ENCODE measurements at regions not wholly inside any gene's neighbourhood (a gene's known extent, or its start where the extent isn't known, plus 50 kb on each side); places are given as distances from the start of the nearest gene placed in this dataset.

DNA sequence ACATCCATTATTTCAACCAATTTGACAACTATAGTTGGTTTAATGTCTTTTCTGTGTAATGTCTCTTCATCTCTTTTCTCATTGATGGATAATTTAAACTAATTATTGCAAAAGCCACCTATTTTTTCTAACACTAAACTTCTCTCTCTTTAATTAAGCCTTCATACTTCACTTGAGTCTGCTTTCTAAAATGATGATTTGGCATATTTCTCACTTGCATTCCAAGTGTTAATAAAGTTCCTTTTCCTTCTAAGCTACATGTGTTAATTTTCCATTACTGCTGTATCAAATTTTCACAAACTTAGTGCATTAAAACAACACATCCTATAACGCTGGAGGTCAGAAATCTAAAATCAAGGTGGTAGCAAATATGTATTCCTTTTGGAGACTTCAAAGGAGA, 1743.8 kb upstream of the PCDH7 start:
- no peaks in the 10 kb centered on the region for H3K4me1 ChIP-seq (ENCODE audit: control insufficient read depth in 1 of 2, insufficient read depth in 2 of 2, low read depth in 1 of 2, low read length in 1 of 2)
- CTCF ChIA-PET: no interaction called here
- 3% methylated on average over 1 of the region's 1 CpG for WGBS (ENCODE audit: low lambda C conversion rate)

DNA sequence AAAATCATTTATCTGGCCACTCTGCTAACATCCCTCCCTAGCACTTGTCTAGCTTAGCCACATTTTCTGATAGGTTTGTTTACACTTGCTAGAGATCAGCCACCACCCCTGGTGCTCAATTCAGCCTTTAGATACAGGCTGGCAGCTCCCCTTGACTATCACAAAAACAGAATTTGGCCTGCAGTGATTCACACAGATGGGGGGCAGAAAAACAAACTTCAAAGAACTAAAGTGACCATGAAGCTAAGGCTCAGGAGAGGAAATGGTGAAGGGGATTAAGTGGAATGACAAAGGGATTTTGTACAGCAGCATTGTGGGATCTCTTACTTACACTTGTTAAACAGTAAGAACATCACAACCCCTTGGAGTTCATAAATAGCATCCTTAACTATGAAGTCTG, 1718.0 kb upstream of the PCDH7 start:
- Histone ChIP-seq H3K9me3 (no peaks in the 10 kb centered on the region), H3F3A (replicated peaks; ENCODE audit: insufficient read depth) (no peaks in the 10 kb centered on the region), H3K36me3 (replicated peaks in 1 of 2; ENCODE audit: control insufficient read depth in 1 of 2, insufficient read depth in 2 of 2, low read length in 1 of 2) (no peaks in the 10 kb centered on the region), H3K27ac (ENCODE audit: low read depth in 2 of 2, low read length in 1 of 2) (no peak overlapping the region), H3K4me2 (no peak overlapping the region), H3K27me3 (ENCODE audit: insufficient read depth) (no peaks in the 10 kb centered on the region), H3K9me2 (no peaks in the 10 kb centered on the region), H3K4me3 (ENCODE audit: low read depth in 2 of 2, low read length in 1 of 2) (no peak overlapping the region), H3K79me2 (ENCODE audit: insufficient read depth) (no peaks in the 10 kb centered on the region), H4K20me1 (ENCODE audit: insufficient read depth) (no peaks in the 10 kb centered on the region), H3K9ac (no peak overlapping the region), H2AFZ (ENCODE audit: low read depth) (no peak overlapping the region), H3K4me1 (ENCODE audit: control insufficient read depth in 1 of 2, insufficient read depth in 2 of 2, low read depth in 1 of 2, low read length in 1 of 2) (no peaks in the 10 kb centered on the region)
- DNase-seq: no peak
- CTCF ChIA-PET: no interaction called here
- POLR2A ChIA-PET: no interaction called here
- TF ChIP-seq ELF1 (IDR thresholded peaks at IDR 0.05) (no peak), EZH2phosphoT487 (IDR thresholded peaks at IDR 0.05; ENCODE audit: borderline replicate concordance, low read depth) (no peak), NRF1 (IDR thresholded peaks at IDR 0.05; ENCODE audit: low read depth, low read length) (no peak)
- TF ChIP-seq, protein P1, sequence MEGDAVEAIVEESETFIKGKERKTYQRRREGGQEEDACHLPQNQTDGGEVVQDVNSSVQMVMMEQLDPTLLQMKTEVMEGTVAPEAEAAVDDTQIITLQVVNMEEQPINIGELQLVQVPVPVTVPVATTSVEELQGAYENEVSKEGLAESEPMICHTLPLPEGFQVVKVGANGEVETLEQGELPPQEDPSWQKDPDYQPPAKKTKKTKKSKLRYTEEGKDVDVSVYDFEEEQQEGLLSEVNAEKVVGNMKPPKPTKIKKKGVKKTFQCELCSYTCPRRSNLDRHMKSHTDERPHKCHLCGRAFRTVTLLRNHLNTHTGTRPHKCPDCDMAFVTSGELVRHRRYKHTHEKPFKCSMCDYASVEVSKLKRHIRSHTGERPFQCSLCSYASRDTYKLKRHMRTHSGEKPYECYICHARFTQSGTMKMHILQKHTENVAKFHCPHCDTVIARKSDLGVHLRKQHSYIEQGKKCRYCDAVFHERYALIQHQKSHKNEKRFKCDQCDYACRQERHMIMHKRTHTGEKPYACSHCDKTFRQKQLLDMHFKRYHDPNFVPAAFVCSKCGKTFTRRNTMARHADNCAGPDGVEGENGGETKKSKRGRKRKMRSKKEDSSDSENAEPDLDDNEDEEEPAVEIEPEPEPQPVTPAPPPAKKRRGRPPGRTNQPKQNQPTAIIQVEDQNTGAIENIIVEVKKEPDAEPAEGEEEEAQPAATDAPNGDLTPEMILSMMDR (IDR thresholded peaks at IDR 0.05): no peak
- TF ChIP-seq, protein P2, sequence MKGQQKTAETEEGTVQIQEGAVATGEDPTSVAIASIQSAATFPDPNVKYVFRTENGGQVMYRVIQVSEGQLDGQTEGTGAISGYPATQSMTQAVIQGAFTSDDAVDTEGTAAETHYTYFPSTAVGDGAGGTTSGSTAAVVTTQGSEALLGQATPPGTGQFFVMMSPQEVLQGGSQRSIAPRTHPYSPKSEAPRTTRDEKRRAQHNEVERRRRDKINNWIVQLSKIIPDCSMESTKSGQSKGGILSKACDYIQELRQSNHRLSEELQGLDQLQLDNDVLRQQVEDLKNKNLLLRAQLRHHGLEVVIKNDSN (IDR thresholded peaks at IDR 0.05; ENCODE audit: borderline replicate concordance, low read depth): no peak

More for the DNA sequence above, 1743.8 kb upstream of the PCDH7 start:
- Histone ChIP-seq H3F3A (replicated peaks; ENCODE audit: insufficient read depth) (no peaks in the 10 kb centered on the region), H3K36me3 (replicated peaks in 1 of 2; ENCODE audit: control insufficient read depth in 1 of 2, insufficient read depth in 2 of 2, low read length in 1 of 2) (no peaks in the 10 kb centered on the region), H3K4me3 (ENCODE audit: low read depth in 2 of 2, low read length in 1 of 2) (no peak overlapping the region), H3K27ac (ENCODE audit: low read depth in 2 of 2, low read length in 1 of 2) (no peak overlapping the region), H2AFZ (ENCODE audit: low read depth) (no peak overlapping the region), H3K27me3 (ENCODE audit: insufficient read depth) (no peaks in the 10 kb centered on the region), H3K9me3 (no peaks in the 10 kb centered on the region; the same call in 1 of the 2 replicates), H3K9me2 (no peaks in the 10 kb centered on the region), H3K4me2 (no peak overlapping the region), H4K20me1 (ENCODE audit: insufficient read depth) (no peaks in the 10 kb centered on the region), H3K9ac (no peak overlapping the region), H3K79me2 (ENCODE audit: insufficient read depth) (no peaks in the 10 kb centered on the region)
- no peak for TF ChIP-seq TAF1 (IDR thresholded peaks at IDR 0.05; ENCODE audit: borderline replicate concordance, low read depth, low read length)
- TF ChIP-seq CHD2 (IDR thresholded peaks at IDR 0.05; ENCODE audit: low read length, partially characterized antibody): no peak
- no peak for TF ChIP-seq RCOR1 (IDR thresholded peaks at IDR 0.05; ENCODE audit: low read length)
- no peak for TF ChIP-seq RAD21 (IDR thresholded peaks at IDR 0.05; ENCODE audit: low read length)
- no peak for TF ChIP-seq MEF2A (IDR thresholded peaks at IDR 0.05; ENCODE audit: borderline replicate concordance, low read depth)
- TF ChIP-seq, protein P3, sequence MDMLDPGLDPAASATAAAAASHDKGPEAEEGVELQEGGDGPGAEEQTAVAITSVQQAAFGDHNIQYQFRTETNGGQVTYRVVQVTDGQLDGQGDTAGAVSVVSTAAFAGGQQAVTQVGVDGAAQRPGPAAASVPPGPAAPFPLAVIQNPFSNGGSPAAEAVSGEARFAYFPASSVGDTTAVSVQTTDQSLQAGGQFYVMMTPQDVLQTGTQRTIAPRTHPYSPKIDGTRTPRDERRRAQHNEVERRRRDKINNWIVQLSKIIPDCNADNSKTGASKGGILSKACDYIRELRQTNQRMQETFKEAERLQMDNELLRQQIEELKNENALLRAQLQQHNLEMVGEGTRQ (IDR thresholded peaks at IDR 0.05; ENCODE audit: borderline replicate concordance, low read depth, low read length): no peak
- TF ChIP-seq, protein P4, sequence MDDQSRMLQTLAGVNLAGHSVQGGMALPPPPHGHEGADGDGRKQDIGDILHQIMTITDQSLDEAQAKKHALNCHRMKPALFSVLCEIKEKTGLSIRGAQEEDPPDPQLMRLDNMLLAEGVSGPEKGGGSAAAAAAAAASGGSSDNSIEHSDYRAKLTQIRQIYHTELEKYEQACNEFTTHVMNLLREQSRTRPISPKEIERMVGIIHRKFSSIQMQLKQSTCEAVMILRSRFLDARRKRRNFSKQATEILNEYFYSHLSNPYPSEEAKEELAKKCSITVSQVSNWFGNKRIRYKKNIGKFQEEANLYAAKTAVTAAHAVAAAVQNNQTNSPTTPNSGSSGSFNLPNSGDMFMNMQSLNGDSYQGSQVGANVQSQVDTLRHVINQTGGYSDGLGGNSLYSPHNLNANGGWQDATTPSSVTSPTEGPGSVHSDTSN (IDR thresholded peaks at IDR 0.05): no peak
- TF ChIP-seq GABPA (IDR thresholded peaks at IDR 0.05; ENCODE audit: low read depth): no peak
- no peak for TF ChIP-seq TCF12 (IDR thresholded peaks at IDR 0.05)
- TF ChIP-seq MXI1 (IDR thresholded peaks at IDR 0.05; ENCODE audit: low read depth, low read length): no peak
- no peak for TF ChIP-seq GATA2 (CRISPR knock-in tag; IDR thresholded peaks at IDR 0.05)
- TF ChIP-seq NFIC (IDR thresholded peaks at IDR 0.05; ENCODE audit: borderline replicate concordance): no peak
- no peak for TF ChIP-seq YY1 (IDR thresholded peaks at IDR 0.05; ENCODE audit: low read depth)
- DNase-seq: no peak
- POLR2A ChIA-PET: no interaction called here

Measured in SK-N-SH (cell line).